ENCODE measurements at regions not wholly inside any gene's neighbourhood (a gene's known extent, or its start where the extent isn't known, plus 50 kb on each side); places are given as distances from the start of the nearest gene placed in this dataset.
"Not testable (repeated sequence)": the region's sequence is repeated elsewhere in the genome, so short reads cannot be mapped to it uniquely, and the experiment has no call there.

DNA sequence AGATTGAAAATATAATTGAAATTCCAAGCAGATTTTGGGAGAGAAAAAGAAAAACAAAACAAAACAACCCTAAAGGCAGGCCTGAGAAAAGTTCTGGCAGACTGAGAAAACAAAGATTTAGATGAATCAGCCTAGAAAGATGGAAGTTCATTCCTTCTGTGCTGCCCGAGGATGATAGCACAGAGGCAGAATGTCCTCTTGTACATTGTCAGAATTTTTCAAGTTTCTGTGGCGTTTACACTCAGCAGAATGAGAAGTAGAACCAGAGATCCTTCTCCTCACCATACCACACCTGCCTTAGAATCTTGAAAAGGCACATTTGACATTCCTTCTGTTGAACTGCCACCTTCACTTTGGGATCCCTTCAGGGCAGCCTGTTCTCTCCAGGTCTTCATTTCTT lies 62.5 kb upstream of the IZUMO1R start:
- POLR2A ChIA-PET = no interaction called here
- H3K4me3 ChIP-seq (ENCODE audit: low read depth, low read length) = no peak overlapping the region

DNA sequence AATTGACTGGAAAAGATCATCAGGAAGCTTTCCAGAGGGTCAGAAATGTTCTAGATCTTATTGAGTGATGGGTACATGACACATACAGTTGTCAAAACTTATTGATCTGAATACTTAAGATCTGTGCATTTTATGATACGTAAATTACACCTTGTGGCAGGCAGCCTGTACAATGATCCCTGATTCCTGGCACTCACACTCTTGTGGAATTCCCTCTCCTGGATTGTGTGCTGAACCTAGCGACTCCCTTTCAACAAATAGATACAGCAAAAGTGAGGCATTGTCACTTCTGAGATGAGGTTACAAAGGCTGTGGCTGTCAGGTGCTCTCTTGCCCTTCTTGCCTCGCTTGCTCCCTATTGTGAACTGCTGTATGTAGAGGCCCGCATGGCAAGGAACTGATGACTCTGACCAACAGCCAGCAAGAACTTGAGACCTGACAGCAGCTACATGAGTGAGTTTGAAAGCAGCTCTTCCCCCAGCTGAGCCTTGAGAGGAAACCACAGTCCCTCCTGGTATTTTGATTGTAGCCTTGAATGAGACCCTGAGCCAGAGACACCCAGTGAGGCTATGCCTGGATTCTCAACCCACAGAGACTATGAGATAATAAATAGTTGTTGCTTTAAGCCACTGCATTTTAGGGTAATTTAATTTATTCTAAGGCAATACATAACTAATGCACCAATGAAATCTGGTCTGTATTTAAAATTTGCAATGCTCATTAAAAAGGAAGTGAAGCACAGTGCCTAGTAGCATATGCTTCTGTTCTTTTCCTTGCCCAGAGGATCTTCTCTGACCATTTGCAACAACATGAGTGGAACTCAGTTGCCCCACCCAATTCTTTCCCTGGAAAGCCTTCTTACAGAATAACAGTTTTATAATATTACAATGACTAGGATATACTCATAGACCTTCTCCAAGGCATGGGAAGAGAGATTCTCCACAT lies 60.5 kb upstream of the IZUMO1R start:
- H3K4me3 ChIP-seq (ENCODE audit: low read depth, low read length) = no peak overlapping the region
- CTCF ChIA-PET = no interaction called here
- H3K27me3 Mint-ChIP-seq (ENCODE audit: insufficient read depth, unreplicated experiment) = peaks cover 9% of the 10 kb centered on the region
- peaks cover 9% of the 10 kb centered on the region for H3K9me3 Mint-ChIP-seq (ENCODE audit: unreplicated experiment)
- no peaks in the 10 kb centered on the region for H3K4me1 Mint-ChIP-seq (ENCODE audit: low read depth, unreplicated experiment)
- H3K36me3 Mint-ChIP-seq (ENCODE audit: insufficient read depth, unreplicated experiment) = no peaks in the 10 kb centered on the region
- intact Hi-C loops (cut with micrococcal nuclease; ENCODE audit: unreplicated experiment) = no loop called here
- DNase-seq = no peak
- no peaks in the 10 kb centered on the region for H3K27me3 ChIP-seq (replicated peaks; ENCODE audit: control insufficient read depth, insufficient read depth, low read length)
- POLR2A ChIA-PET = no interaction called here
- no TSS peak for BruUV-seq (replicated peaks)
- peaks cover 13% of the 10 kb centered on the region for H3K9me3 ChIP-seq
- TF ChIP-seq, protein P1, sequence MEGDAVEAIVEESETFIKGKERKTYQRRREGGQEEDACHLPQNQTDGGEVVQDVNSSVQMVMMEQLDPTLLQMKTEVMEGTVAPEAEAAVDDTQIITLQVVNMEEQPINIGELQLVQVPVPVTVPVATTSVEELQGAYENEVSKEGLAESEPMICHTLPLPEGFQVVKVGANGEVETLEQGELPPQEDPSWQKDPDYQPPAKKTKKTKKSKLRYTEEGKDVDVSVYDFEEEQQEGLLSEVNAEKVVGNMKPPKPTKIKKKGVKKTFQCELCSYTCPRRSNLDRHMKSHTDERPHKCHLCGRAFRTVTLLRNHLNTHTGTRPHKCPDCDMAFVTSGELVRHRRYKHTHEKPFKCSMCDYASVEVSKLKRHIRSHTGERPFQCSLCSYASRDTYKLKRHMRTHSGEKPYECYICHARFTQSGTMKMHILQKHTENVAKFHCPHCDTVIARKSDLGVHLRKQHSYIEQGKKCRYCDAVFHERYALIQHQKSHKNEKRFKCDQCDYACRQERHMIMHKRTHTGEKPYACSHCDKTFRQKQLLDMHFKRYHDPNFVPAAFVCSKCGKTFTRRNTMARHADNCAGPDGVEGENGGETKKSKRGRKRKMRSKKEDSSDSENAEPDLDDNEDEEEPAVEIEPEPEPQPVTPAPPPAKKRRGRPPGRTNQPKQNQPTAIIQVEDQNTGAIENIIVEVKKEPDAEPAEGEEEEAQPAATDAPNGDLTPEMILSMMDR (IDR thresholded peaks at IDR 0.05; ENCODE audit: insufficient read depth in 1 of 2, low read depth in 1 of 2, low read length in 1 of 2, severe bottlenecking in 1 of 2, unreplicated experiment in 1 of 2) = no peak
- H3K27ac Mint-ChIP-seq (ENCODE audit: unreplicated experiment) = no peak overlapping the region
- H3K4me3 Mint-ChIP-seq (ENCODE audit: unreplicated experiment) = no peak overlapping the region
- H3K4me1 ChIP-seq = no peaks in the 10 kb centered on the region
- no peaks in the 10 kb centered on the region for H3K36me3 ChIP-seq (ENCODE audit: control insufficient read depth, insufficient read depth, low read length)

More for the DNA sequence above, 62.5 kb upstream of the IZUMO1R start:
- H3K36me3 ChIP-seq (ENCODE audit: control insufficient read depth, insufficient read depth, low read length) = no peaks in the 10 kb centered on the region
- Mint-ChIP-seq H3K4me1 (ENCODE audit: low read depth, unreplicated experiment) (no peaks in the 10 kb centered on the region), H3K9me3 (ENCODE audit: unreplicated experiment) (peaks cover 8% of the 10 kb centered on the region), H3K27ac (ENCODE audit: unreplicated experiment) (no peak overlapping the region), H3K4me3 (ENCODE audit: unreplicated experiment) (no peak overlapping the region), H3K36me3 (ENCODE audit: insufficient read depth, unreplicated experiment) (no peaks in the 10 kb centered on the region), H3K27me3 (ENCODE audit: insufficient read depth, unreplicated experiment) (peaks cover 9% of the 10 kb centered on the region)
- H3K9me3 ChIP-seq = peaks cover 20% of the 10 kb centered on the region
- BruUV-seq (replicated peaks) = no TSS peak
- H3K27me3 ChIP-seq (replicated peaks; ENCODE audit: control insufficient read depth, insufficient read depth, low read length) = no peaks in the 10 kb centered on the region
- TF ChIP-seq, protein P1 (IDR thresholded peaks at IDR 0.05; ENCODE audit: insufficient read depth in 1 of 2, low read depth in 1 of 2, low read length in 1 of 2, severe bottlenecking in 1 of 2, unreplicated experiment in 1 of 2) = no peak
- no peaks in the 10 kb centered on the region for H3K4me1 ChIP-seq
- CTCF ChIA-PET = no interaction called here
- intact Hi-C loops (cut with micrococcal nuclease; ENCODE audit: unreplicated experiment) = no loop called here
- DNase-seq = no peak

DNA sequence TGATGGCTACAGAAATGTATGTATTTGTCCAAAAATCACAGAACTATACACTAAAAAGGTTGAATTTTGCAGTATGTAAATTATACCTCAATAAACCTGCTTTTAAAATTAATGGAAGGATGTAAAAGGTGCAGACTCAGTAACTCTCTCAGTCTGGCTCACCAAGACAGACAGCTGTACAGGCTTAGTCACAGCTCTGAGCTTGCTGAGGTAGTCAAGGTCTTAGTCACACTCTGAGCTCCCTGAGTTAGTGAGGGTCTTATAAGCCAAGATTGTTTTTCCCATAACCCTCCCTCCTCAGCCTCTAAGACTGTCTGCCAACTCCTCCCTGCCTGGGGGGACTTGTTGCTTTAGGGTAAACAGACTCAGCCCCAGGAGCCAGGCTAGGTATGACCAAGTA lies 59.3 kb upstream of the IZUMO1R start:
- Mint-ChIP-seq H3K27me3 (ENCODE audit: insufficient read depth, unreplicated experiment) (peaks cover 9% of the 10 kb centered on the region), H3K36me3 (ENCODE audit: insufficient read depth, unreplicated experiment) (no peaks in the 10 kb centered on the region), H3K9me3 (ENCODE audit: unreplicated experiment) (peaks cover 17% of the 10 kb centered on the region), H3K4me3 (ENCODE audit: unreplicated experiment) (no peak overlapping the region), H3K4me1 (ENCODE audit: low read depth, unreplicated experiment) (no peaks in the 10 kb centered on the region), H3K27ac (ENCODE audit: unreplicated experiment) (no peak overlapping the region)
- DNase-seq = no peak
- BruUV-seq (replicated peaks) = no TSS peak
- H3K9me3 ChIP-seq = peaks cover 11% of the 10 kb centered on the region; the same call in 1 of the 2 replicates
- H3K27me3 ChIP-seq (replicated peaks; ENCODE audit: control insufficient read depth, insufficient read depth, low read length) = no peaks in the 10 kb centered on the region
- intact Hi-C loops (cut with micrococcal nuclease; ENCODE audit: unreplicated experiment) = no loop called here
- ChIA-PET CTCF (interaction anchor here (0.6 kb wide), 1 partner anchor 347 kb away, joined by 3 read pairs; no protein-coding TSS in a partner anchor), POLR2A (no interaction called here)
- H3K4me1 ChIP-seq = no peaks in the 10 kb centered on the region
- no peak overlapping the region for H3K4me3 ChIP-seq (ENCODE audit: low read depth, low read length)
- H3K36me3 ChIP-seq (ENCODE audit: control insufficient read depth, insufficient read depth, low read length) = no peaks in the 10 kb centered on the region
- TF ChIP-seq, protein P1 (IDR thresholded peaks at IDR 0.05; ENCODE audit: insufficient read depth in 1 of 2, low read depth in 1 of 2, low read length in 1 of 2, severe bottlenecking in 1 of 2, unreplicated experiment in 1 of 2) = no peak

DNA sequence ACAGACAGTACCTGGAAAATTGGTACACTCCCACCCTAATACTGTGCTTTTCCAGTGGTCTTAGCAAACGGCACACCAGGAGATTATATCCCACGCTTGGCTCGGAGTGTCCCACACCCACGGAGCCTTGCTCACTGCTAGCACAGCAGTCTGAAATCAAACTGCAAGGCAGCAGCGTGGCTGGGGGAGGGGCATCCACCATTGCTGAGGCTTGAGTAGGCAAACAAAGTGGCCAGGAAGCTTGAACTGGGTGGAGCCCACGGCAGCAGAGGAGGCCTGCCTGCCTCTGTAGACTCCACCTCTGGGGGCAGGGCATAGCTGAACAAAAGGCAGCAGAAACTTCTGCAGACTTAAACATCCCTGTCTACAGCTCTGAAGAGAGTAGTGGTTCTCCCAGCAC lies 56.1 kb upstream of the IZUMO1R start:
- BruUV-seq (replicated peaks); H3K36me3 ChIP-seq (ENCODE audit: control insufficient read depth, insufficient read depth, low read length); H3K36me3 Mint-ChIP-seq (ENCODE audit: insufficient read depth, unreplicated experiment); H3K27ac Mint-ChIP-seq (ENCODE audit: unreplicated experiment); H3K4me1 Mint-ChIP-seq (ENCODE audit: low read depth, unreplicated experiment); DNase-seq; POLR2A ChIA-PET; intact Hi-C loops (cut with micrococcal nuclease; ENCODE audit: unreplicated experiment); H3K9me3 Mint-ChIP-seq (ENCODE audit: unreplicated experiment); H3K27me3 ChIP-seq (replicated peaks; ENCODE audit: control insufficient read depth, insufficient read depth, low read length); H3K4me3 Mint-ChIP-seq (ENCODE audit: unreplicated experiment); H3K4me1 ChIP-seq; H3K27me3 Mint-ChIP-seq (ENCODE audit: insufficient read depth, unreplicated experiment); CTCF ChIA-PET; H3K4me3 ChIP-seq (ENCODE audit: low read depth, low read length): not testable (repeated sequence)
- H3K9me3 ChIP-seq = peaks cover 11% of the 10 kb centered on the region; the same call in 1 of the 2 replicates

All from Caco-2 (cell line).